ENCODE measurements at regions not wholly inside any gene's neighbourhood (a gene's known extent, or its start where the extent isn't known, plus 50 kb on each side); places are given as distances from the start of the nearest gene placed in this dataset.

DNA sequence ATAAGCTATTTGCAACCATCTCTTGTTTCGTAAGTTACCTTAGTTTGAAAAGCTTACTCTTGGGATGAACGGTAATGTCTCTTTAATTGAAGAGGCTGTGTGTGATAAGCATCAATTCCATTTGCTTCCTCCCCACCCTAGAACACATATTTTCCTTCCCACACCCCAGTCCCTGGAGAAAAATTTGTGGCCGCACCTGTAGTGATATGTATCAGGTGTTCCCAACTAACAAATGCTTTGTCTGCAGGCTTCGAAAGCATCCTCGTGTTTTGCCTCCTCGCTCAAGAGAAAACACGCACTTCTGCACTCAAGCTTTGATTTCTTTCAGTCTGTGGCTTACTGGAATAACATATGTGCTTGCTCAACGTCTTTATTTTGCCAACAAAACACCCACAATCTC lies 143.8 kb upstream of the OTUD4 start:
- no peak overlapping the region for H3K27ac ChIP-seq (ENCODE audit: low read depth, low read length)
- no peaks in the 10 kb centered on the region for H3K4me1 ChIP-seq (ENCODE audit: control insufficient read depth, insufficient read depth, low read length, unreplicated experiment)
- H3K79me2 ChIP-seq (ENCODE audit: control insufficient read depth, insufficient read depth, low read length, unreplicated experiment), result no peaks in the 10 kb centered on the region
- no peak overlapping the region for H3K4me3 ChIP-seq (ENCODE audit: low read depth, low read length)
- no peak overlapping the region for H2AFZ ChIP-seq (ENCODE audit: low read length, unreplicated experiment)
- H3K27me3 ChIP-seq (ENCODE audit: insufficient read depth, low read length), result peaks cover 17% of the 10 kb centered on the region
- H3K36me3 ChIP-seq (ENCODE audit: insufficient read depth, low read length), result no peaks in the 10 kb centered on the region

GRCh38 chr4:145320294-145320693 lies 139.9 kb upstream of the OTUD4 start:
- Histone ChIP-seq H3K27me3 (ENCODE audit: insufficient read depth, low read length) (peaks cover 28% of the 10 kb centered on the region), H2AFZ (ENCODE audit: low read length, unreplicated experiment) (no peak overlapping the region), H3K4me1 (ENCODE audit: control insufficient read depth, insufficient read depth, low read length, unreplicated experiment) (no peaks in the 10 kb centered on the region), H3K27ac (ENCODE audit: low read depth, low read length) (no peak overlapping the region), H3K36me3 (ENCODE audit: insufficient read depth, low read length) (no peaks in the 10 kb centered on the region), H3K79me2 (ENCODE audit: control insufficient read depth, insufficient read depth, low read length, unreplicated experiment) (no peaks in the 10 kb centered on the region), H3K4me3 (ENCODE audit: low read depth, low read length) (no peak overlapping the region)

GRCh38 chr4:145319751-145320150 lies 139.4 kb upstream of the OTUD4 start:
- Histone ChIP-seq H3K27me3 (ENCODE audit: insufficient read depth, low read length) (peaks cover 28% of the 10 kb centered on the region), H3K79me2 (ENCODE audit: control insufficient read depth, insufficient read depth, low read length, unreplicated experiment) (no peaks in the 10 kb centered on the region), H3K4me3 (ENCODE audit: low read depth, low read length) (no peak overlapping the region), H3K4me1 (ENCODE audit: control insufficient read depth, insufficient read depth, low read length, unreplicated experiment) (no peaks in the 10 kb centered on the region), H2AFZ (ENCODE audit: low read length, unreplicated experiment) (no peak overlapping the region), H3K36me3 (ENCODE audit: insufficient read depth, low read length) (no peaks in the 10 kb centered on the region), H3K27ac (ENCODE audit: low read depth, low read length) (no peak overlapping the region)

- Histone ChIP-seq H3K36me3 (ENCODE audit: insufficient read depth, low read length) (no peaks in the 10 kb centered on the region), H2AFZ (ENCODE audit: low read length, unreplicated experiment) (no peak overlapping the region), H3K4me1 (ENCODE audit: control insufficient read depth, insufficient read depth, low read length, unreplicated experiment) (no peaks in the 10 kb centered on the region), H3K79me2 (ENCODE audit: control insufficient read depth, insufficient read depth, low read length, unreplicated experiment) (no peaks in the 10 kb centered on the region), H3K27ac (ENCODE audit: low read depth, low read length) (no peak overlapping the region), H3K4me3 (ENCODE audit: low read depth, low read length) (no peak overlapping the region), H3K27me3 (ENCODE audit: insufficient read depth, low read length) (peaks cover 22% of the 10 kb centered on the region)
Observed at GRCh38 chr4:145316897-145317574, 136.6 kb upstream of the OTUD4 start.

- Histone ChIP-seq H2AFZ (ENCODE audit: low read length, unreplicated experiment) (no peak overlapping the region), H3K4me1 (ENCODE audit: control insufficient read depth, insufficient read depth, low read length, unreplicated experiment) (no peaks in the 10 kb centered on the region), H3K27me3 (ENCODE audit: insufficient read depth, low read length) (peaks cover 27% of the 10 kb centered on the region)
Observed at GRCh38 chr4:145315811-145316225, 135.4 kb upstream of the OTUD4 start.

DNA sequence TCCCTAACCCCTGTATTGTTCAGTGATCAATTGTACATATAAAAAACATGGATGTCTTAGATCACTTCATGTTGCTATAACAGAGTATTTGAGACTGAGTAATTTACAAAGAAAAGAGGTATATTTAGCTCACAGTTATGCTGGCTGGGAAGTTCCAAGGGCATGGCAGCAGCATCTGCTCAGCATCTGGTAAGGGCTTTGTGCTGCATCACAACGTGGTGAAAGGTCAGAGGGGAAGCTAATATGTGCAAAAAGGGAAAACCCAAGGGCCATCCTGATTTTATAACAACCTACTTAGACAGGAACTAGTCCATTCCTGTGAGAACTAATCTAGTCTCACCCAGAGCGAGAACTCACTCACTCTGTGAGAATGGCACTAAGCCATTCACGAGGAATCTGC lies 128.2 kb upstream of the OTUD4 start:
- no peaks in the 10 kb centered on the region for H3K36me3 ChIP-seq (ENCODE audit: insufficient read depth, low read length)
- H3K4me3 ChIP-seq (ENCODE audit: low read depth, low read length), result no peak overlapping the region
- no peaks in the 10 kb centered on the region for H3K79me2 ChIP-seq (ENCODE audit: control insufficient read depth, insufficient read depth, low read length, unreplicated experiment)
- no peak overlapping the region for H3K27ac ChIP-seq (ENCODE audit: low read depth, low read length)
- H3K4me1 ChIP-seq (ENCODE audit: control insufficient read depth, insufficient read depth, low read length, unreplicated experiment), result no peaks in the 10 kb centered on the region
- no peak overlapping the region for H2AFZ ChIP-seq (ENCODE audit: low read length, unreplicated experiment)
- peaks cover 5% of the 10 kb centered on the region; the same call in 1 of the 2 replicates for H3K27me3 ChIP-seq (ENCODE audit: insufficient read depth, low read length)

More at GRCh38 chr4:145315811-145316225, 135.4 kb upstream of the OTUD4 start:
- Histone ChIP-seq H3K4me3 (ENCODE audit: low read depth, low read length) (no peak overlapping the region), H3K27ac (ENCODE audit: low read depth, low read length) (no peak overlapping the region), H3K36me3 (ENCODE audit: insufficient read depth, low read length) (no peaks in the 10 kb centered on the region), H3K79me2 (ENCODE audit: control insufficient read depth, insufficient read depth, low read length, unreplicated experiment) (no peaks in the 10 kb centered on the region)

DNA sequence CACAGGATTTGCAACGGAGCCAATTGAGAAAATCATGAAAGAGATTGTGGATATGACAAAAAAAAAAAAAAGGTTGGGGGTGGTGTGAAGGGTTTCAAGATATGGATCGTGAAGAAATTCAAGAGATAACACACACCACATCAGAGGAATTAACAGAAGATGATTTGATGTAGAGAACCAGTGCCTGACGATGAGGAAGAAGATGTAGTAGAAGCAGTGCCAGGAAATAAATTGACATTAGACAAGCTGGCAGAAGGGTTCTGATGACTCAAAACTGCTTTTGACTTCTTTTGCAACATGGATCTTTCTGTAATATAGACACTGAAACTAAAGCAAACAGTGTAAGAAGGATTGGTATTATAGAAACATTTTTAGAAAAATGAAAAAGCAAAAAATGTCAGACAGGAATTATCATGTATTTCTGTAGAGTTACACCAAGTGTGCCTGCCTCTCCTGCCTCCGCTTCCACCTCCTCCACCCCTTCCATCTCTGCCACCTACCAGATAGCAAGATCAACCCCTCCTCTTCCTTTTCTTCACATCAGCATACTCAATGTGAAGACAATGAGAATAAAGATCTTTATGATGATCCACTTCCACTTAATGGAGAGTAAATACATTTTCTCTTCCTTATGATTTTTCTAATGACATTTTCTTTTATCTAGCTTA lies 127.5 kb upstream of the OTUD4 start:
- H3K36me3 ChIP-seq (ENCODE audit: insufficient read depth, low read length), result no peaks in the 10 kb centered on the region
- no peak overlapping the region for H2AFZ ChIP-seq (ENCODE audit: low read length, unreplicated experiment)

GRCh38 chr4:145307120-145307519 lies 126.7 kb upstream of the OTUD4 start:
- H3K79me2 ChIP-seq (ENCODE audit: control insufficient read depth, insufficient read depth, low read length, unreplicated experiment), result no peaks in the 10 kb centered on the region

More for the DNA sequence above, 127.5 kb upstream of the OTUD4 start:
- no peaks in the 10 kb centered on the region for H3K79me2 ChIP-seq (ENCODE audit: control insufficient read depth, insufficient read depth, low read length, unreplicated experiment)
- H3K27me3 ChIP-seq (ENCODE audit: insufficient read depth, low read length), result peaks cover 5% of the 10 kb centered on the region; the same call in 1 of the 2 replicates
- no peak overlapping the region for H3K4me3 ChIP-seq (ENCODE audit: low read depth, low read length)
- no peak overlapping the region for H3K27ac ChIP-seq (ENCODE audit: low read depth, low read length)
- no peaks in the 10 kb centered on the region for H3K4me1 ChIP-seq (ENCODE audit: control insufficient read depth, insufficient read depth, low read length, unreplicated experiment)

GRCh38 chr4:145302725-145303124 lies 122.3 kb upstream of the OTUD4 start:
- Histone ChIP-seq H3K27me3 (ENCODE audit: insufficient read depth, low read length) (no peaks in the 10 kb centered on the region), H3K4me1 (ENCODE audit: control insufficient read depth, insufficient read depth, low read length, unreplicated experiment) (peaks cover 14% of the 10 kb centered on the region), H3K4me3 (ENCODE audit: low read depth, low read length) (no peak overlapping the region), H3K79me2 (ENCODE audit: control insufficient read depth, insufficient read depth, low read length, unreplicated experiment) (no peaks in the 10 kb centered on the region), H2AFZ (ENCODE audit: low read length, unreplicated experiment) (no peak overlapping the region), H3K36me3 (ENCODE audit: insufficient read depth, low read length) (no peaks in the 10 kb centered on the region), H3K27ac (ENCODE audit: low read depth, low read length) (no peak overlapping the region)

More at GRCh38 chr4:145307120-145307519, 126.7 kb upstream of the OTUD4 start:
- Histone ChIP-seq H3K27me3 (ENCODE audit: insufficient read depth, low read length) (peaks cover 5% of the 10 kb centered on the region; the same call in 1 of the 2 replicates), H3K4me1 (ENCODE audit: control insufficient read depth, insufficient read depth, low read length, unreplicated experiment) (no peaks in the 10 kb centered on the region), H3K36me3 (ENCODE audit: insufficient read depth, low read length) (no peaks in the 10 kb centered on the region), H3K27ac (ENCODE audit: low read depth, low read length) (no peak overlapping the region), H2AFZ (ENCODE audit: low read length, unreplicated experiment) (no peak overlapping the region), H3K4me3 (ENCODE audit: low read depth, low read length) (no peak overlapping the region)

GRCh38 chr4:145301386-145302080 lies 121.1 kb upstream of the OTUD4 start:
- Histone ChIP-seq H3K79me2 (ENCODE audit: control insufficient read depth, insufficient read depth, low read length, unreplicated experiment) (no peaks in the 10 kb centered on the region), H3K27me3 (ENCODE audit: insufficient read depth, low read length) (no peaks in the 10 kb centered on the region), H3K4me3 (ENCODE audit: low read depth, low read length) (no peak overlapping the region), H3K4me1 (ENCODE audit: control insufficient read depth, insufficient read depth, low read length, unreplicated experiment) (peaks cover 14% of the 10 kb centered on the region), H2AFZ (ENCODE audit: low read length, unreplicated experiment) (no peak overlapping the region), H3K27ac (ENCODE audit: low read depth, low read length) (no peak overlapping the region), H3K36me3 (ENCODE audit: insufficient read depth, low read length) (no peaks in the 10 kb centered on the region)

Data from ACC112 (cell line).